ENCODE measurements at regions not wholly inside any gene's neighbourhood (a gene's known extent, or its start where the extent isn't known, plus 50 kb on each side); places are given as distances from the start of the nearest gene placed in this dataset.
"Not testable (repeated sequence)": the region's sequence is repeated elsewhere in the genome, so short reads cannot be mapped to it uniquely, and the experiment has no call there.

DNA sequence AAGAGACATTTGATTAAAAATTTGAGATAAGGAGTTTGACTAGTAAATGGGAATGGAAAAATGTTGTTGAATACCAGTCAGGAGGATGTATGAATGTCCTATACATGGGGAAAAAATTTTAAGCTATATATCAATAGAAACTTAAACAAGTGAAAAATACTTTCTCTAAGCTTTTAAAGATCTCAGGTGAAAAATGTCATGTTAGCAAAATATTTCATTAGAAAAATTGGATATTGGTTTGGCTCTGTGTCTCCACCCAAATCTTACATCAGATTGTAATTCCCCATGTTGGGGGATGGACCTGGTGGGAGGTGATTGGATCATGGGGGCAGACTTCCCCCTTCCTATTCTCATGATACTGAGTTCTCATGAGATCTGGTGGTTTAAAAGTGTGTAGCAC lies 279.6 kb upstream of the CADM2 start:
- no peak for DNase-seq (ENCODE audit: low spot score)

DNA sequence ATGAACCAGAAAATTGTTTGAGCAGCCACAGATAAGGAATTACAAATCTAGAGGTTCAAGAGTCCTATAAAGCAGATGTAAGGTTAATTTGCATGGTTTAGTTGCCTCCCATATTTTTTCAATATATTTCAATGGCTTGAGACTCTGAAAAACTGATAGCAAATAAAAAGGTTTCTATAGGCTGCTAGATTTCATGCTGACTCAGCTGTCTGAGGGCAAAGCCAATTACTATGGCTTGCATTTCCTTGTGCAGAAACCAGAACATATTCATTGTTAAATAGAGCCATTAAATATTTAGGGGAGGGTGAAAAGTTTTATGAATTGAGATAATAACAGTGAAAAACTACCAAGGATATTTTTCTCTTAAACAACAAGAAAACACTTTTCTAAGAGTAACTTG lies 278.1 kb upstream of the CADM2 start:
- no peak for DNase-seq (ENCODE audit: low spot score)

- DNase-seq (ENCODE audit: low spot score), result no peak
Measured at GRCh38 chr3:84683493-84683892, 275.3 kb upstream of the CADM2 start.

- DNase-seq (ENCODE audit: low spot score), result no peak
Measured at GRCh38 chr3:84685467-84685866, 273.3 kb upstream of the CADM2 start.

DNA sequence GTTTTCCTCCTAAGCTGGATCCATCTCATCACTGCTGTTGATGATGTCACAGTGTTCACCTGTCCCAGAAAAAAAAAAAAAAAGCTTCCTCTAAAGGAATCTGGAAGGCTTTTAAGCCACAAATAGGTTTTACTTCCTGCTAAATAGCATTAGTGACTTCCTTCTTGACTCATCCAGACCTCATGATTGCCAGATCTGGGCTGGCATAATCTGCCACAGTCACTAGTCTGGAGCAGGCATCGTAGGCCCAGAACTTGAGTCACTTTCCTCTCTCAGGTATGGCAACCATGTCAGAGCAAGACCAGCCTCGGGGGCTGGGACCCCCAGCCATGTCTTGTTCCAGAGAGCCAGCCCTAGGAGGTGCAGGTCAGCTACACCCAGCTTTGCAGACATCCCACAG lies 266.5 kb upstream of the CADM2 start:
- no peak for DNase-seq (ENCODE audit: low spot score)

- DNase-seq (ENCODE audit: low spot score), result not testable (repeated sequence)
Measured at GRCh38 chr3:84710288-84710687, 248.5 kb upstream of the CADM2 start.

DNA sequence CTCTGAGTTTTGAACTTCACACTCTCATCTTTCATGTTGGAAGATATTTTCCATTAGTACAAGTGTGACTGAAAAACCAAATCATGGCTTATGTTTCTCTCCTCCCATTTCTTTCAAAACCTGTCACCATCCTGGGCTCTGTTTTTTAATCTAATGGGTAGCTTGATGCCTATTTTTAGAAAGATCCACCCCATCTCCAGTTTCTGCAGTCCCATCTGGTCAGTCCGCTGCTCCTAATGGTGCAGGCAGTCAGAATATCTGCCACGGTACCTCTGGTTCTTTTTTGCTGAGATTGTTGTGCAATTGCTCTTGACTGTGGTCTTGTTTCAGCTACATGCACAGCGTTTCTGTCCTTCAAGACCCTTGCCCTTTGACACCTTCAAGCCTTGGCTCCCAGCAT lies 240.9 kb upstream of the CADM2 start:
- DNase-seq (ENCODE audit: low spot score), result no peak

DNA sequence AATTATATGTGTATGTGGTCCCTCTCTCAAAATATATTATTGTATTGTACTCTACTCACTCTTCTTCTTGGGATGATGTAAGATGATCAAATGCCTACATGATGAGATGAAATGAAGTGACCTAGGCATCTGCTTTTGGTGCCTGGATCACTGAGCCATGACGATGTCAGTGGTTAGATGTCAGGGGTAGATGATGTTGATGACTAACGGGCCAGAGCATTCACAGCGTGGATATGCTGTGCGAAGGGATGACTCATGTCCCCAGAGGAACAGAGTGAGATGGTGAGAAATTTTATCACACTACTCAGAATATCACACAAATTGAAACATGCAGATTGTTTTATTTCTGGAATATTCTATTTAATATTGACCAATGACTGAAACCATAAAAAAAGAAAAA lies 233.9 kb upstream of the CADM2 start:
- no peak for DNase-seq (ENCODE audit: low spot score)

DNA sequence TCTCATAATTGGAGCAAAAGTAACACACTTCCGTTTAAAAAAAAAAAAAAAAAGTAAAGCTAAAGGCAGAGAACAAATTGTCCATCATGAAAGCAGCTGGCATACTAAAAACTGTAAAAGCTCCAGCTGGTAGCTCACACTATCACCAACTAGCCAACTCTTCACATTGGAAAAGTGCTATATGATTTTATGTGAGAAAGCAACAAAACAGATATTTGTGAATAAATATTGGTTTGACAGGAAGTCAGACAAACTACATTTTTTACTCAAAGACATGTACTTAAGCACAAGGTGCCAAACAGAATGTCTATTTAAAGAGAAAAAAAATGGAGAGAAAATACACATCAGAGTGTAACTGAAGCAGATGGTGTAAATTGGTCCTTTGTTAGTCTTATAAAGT lies 231.2 kb upstream of the CADM2 start:
- DNase-seq (ENCODE audit: low spot score), result no peak

DNA sequence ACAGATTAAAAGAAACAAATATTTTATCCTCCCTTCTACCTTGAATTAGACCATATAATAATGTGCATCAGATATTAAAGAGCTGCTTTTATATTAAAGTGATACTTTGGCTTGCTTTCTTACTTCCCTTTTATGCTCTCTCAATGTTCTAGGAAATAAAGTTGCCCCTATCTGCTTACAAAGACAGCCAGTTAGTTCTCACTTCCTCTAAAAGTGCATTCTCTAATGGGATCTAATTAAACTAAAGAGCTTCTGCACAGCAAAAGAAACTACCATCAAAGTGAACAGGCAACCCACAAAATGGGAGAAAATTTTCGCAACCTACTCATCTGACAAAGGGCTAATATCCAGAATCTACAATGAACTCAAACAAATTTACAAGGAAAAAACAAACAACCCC lies 224.1 kb upstream of the CADM2 start:
- DNase-seq (ENCODE audit: low spot score), result not testable (repeated sequence)

- DNase-seq (ENCODE audit: low spot score), result no peak
Measured at GRCh38 chr3:84738086-84738485, 220.7 kb upstream of the CADM2 start.

DNA sequence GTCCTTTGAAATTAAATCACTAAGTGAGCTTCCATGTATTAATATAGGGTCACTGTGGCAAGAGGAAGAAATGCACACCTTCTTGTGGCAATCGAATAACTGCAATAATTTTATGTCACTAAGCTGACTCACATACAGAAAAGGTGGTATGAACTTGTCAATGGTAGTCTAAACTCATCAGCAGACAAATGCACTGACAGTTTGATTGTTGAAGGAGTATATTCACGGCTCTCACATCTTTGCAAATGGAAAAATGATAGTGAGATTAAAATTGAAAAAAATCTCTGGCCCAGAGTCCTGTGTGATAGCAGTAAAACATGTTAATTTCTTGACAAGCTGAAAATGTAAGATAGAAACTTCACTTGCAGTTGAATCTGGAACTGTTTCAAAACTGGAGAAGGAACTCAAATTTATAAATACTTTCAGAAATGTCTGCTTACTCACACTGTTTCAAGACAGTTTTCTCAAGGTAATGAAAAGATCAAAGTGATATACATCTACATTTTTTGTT lies 215.8 kb upstream of the CADM2 start:
- DNase-seq (ENCODE audit: low spot score), result peak; percentile 17

- no peak for DNase-seq (ENCODE audit: low spot score)
Measured at GRCh38 chr3:84744130-84744529, 214.7 kb upstream of the CADM2 start.

- no peak for DNase-seq (ENCODE audit: low spot score)
Measured at GRCh38 chr3:84755860-84756259, 202.9 kb upstream of the CADM2 start.

- no peak for DNase-seq (ENCODE audit: low spot score)
Measured at GRCh38 chr3:84759361-84759760, 199.4 kb upstream of the CADM2 start.

DNA sequence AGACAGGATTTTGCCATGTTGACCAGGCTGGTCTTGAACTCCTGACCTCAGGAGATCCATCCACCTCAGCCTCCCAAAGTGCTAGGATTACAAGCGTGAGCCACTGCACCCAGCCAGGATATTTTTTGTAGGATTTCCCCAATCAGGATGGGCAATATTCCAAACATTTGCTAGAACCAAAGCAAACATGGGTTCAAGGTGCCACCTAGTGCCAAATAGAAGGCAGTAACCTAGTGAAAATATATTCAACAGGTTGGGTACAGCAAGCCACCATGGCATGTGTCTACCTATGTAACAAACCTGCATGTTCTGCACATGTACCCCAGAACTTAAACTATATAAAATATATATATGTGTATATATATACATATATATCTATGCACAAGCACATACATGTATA lies 185.9 kb upstream of the CADM2 start:
- DNase-seq (ENCODE audit: low spot score), result no peak

DNA sequence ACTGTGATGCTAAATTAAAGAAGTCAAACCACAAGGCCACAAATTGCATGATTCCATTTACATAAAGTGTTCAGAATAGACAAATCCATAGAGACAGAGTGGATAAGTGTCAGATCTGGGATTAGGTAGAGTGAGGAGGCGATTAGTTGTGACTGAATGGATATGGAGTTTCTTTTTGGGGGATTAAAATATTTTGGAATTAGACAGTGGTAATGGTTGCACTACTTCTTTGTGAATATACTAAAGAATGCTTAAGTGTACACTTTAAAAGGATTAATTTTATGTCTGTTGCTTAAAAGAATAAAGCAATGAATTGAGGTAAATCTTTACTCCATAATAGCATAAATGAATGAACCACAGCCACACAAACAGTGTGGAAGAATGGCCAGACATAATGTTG lies 175.5 kb upstream of the CADM2 start:
- no peak for DNase-seq (ENCODE audit: low spot score)

GRCh38 chr3:84789961-84790360 lies 168.8 kb upstream of the CADM2 start:
- DNase-seq (ENCODE audit: low spot score), result no peak

DNA sequence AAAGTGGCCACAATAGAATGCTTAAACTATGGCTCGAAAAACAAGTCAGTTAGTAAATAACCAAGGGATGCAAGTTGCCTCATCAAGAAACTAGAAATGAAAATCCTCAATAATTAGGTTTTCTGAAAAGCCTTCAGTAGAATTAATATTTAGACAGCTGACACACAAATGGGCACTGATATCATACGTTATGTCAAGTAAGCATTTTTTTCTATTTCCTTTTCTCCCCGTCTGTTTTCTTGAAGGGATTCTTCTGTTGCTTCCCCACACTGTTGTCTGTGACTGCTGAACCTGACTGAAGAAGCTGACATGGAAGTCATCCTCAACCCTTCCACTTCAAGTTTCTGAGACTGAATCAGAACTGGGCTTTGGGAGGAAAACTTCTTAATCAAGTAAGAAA lies 151.8 kb upstream of the CADM2 start:
- no peak for DNase-seq (ENCODE audit: low spot score)

DNA sequence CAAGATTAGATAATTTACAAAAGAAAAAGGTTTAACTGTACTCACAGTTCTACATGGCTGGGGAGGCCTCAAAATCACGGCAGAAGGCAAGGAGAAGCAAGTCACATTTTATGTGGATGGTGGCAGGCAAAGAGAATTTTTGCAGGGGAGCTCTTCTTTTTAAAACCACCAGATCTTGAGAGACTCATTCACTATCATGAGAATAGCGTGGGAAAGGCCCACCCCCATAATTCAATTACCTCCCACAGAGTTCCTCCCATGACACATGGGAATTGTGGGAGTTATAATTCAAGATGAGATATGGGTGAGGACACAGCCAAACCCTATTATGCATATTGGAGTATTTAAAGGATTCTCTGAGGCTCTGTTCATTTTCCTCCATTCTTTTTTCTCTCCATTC lies 138.7 kb upstream of the CADM2 start:
- peak; percentile 27 for DNase-seq (ENCODE audit: low spot score)

DNA sequence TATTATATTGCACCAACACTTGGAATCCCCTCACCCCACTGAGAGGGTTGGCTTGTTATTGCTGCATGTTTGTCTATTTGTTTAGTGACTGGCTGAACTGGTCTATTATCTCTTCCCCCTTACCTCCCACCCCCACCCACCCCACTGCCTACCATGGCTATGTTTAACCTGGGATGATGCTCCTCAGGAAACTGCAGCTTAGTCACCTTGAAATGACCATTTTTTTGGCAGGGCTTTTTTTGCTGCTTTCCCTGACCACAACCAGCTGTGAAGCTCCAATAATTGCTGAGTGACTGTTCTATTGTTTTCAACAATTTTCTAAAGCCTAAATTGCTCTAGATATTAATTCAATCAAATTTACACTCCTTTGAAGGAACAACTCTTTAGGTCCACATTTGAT lies 137.9 kb upstream of the CADM2 start:
- no peak for DNase-seq (ENCODE audit: low spot score)

GRCh38 chr3:84825817-84826216 lies 133.0 kb upstream of the CADM2 start:
- DNase-seq (ENCODE audit: low spot score), result no peak

DNA sequence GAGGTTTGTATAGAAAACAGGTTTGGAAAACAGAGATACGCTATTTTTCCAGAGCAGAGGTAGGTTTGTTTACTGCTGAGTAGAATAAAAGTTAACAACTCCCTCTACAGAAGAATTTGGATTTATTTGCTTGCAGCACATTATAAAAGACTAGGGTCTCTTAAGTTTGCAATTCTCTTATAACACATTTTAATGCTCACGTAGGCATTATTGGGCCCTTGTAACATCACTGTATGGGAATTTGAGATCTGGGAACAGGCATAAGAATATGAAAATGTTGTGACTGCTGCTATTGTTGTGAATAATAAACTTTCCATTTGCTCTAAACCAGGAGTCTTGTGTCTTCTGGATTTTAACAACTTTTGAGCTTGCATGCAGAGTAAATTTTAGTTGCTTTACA lies 128.3 kb upstream of the CADM2 start:
- no peak for DNase-seq (ENCODE audit: low spot score)

GRCh38 chr3:84835366-84835765 lies 123.4 kb upstream of the CADM2 start:
- DNase-seq (ENCODE audit: low spot score), result no peak

- no peak for DNase-seq (ENCODE audit: low spot score)
Measured at GRCh38 chr3:84836961-84837360, 121.8 kb upstream of the CADM2 start.
